ENCODE measurements at regions not wholly inside any gene's neighbourhood (a gene's known extent, or its start where the extent isn't known, plus 50 kb on each side); places are given as distances from the start of the nearest gene placed in this dataset.

GRCh38 chr3:115415246-115415996 lies 207.9 kb upstream of the GAP43 start:
- TF ChIP-seq POLR2A (IDR thresholded peaks at IDR 0.05) = no peak
- no peak for TF ChIP-seq POLR2AphosphoS5 (IDR thresholded peaks at IDR 0.05)
- TF ChIP-seq CTCF (IDR thresholded peaks at IDR 0.05) = no peak
